H1 (cell line): ENCODE measurements at regions not wholly inside any gene's neighbourhood (a gene's known extent, or its start where the extent isn't known, plus 50 kb on each side); places are given as distances from the start of the nearest gene placed in this dataset.

Experiments
- USF2 ChIP-seq: IDR thresholded peaks from 2 replicates; pipeline ENCODE4 v1.6.1; 2011; ENCODE audit warnings: low read length, improper control_type of control experiment

DNA sequence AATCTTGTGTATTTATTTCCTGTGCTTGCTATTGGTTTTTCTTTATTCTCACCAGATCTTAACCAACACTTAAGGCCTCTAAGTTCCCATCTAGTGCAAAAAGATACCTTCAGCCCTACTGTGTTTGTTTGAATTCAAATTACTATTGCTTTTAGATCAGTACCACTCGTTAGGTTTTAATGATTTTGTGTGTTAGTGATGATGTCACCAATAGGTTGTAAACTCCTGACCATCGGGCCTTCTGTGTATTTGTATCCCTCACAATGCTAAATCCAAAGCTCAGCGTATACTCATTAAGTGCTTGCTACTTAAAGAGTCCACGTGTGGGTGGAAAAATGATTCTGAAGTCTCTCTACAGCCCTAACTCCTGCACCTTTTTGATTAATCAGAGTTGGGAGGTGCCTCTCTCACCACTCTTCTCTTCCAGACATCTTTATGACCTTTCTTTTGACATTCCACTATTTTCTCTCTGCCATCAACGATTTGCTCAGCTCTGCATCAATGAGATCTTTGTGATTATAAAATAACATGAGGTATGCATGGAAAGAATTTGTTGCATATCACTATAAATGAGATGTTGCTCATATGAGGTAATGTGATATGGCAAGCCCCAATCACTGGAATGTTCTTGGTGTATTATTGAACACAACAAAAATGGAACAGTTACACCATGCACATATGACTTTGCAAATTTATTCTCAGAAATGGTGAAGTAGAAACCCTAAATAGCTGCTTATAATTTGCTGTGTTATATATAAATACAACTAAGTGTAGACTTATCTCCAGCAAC lies 55.1 kb upstream of the LAMA2 start (continued):
- no peak for TF ChIP-seq USF2
- TF ChIP-seq, all 59 proteins: peak for 0
